ENCODE measurements at regions not wholly inside any gene's neighbourhood (a gene's known extent, or its start where the extent isn't known, plus 50 kb on each side); places are given as distances from the start of the nearest gene placed in this dataset.

- TF ChIP-seq, protein P1, sequence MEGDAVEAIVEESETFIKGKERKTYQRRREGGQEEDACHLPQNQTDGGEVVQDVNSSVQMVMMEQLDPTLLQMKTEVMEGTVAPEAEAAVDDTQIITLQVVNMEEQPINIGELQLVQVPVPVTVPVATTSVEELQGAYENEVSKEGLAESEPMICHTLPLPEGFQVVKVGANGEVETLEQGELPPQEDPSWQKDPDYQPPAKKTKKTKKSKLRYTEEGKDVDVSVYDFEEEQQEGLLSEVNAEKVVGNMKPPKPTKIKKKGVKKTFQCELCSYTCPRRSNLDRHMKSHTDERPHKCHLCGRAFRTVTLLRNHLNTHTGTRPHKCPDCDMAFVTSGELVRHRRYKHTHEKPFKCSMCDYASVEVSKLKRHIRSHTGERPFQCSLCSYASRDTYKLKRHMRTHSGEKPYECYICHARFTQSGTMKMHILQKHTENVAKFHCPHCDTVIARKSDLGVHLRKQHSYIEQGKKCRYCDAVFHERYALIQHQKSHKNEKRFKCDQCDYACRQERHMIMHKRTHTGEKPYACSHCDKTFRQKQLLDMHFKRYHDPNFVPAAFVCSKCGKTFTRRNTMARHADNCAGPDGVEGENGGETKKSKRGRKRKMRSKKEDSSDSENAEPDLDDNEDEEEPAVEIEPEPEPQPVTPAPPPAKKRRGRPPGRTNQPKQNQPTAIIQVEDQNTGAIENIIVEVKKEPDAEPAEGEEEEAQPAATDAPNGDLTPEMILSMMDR (IDR thresholded peaks at IDR 0.05; ENCODE audit: low read depth, low read length): no peak
- TF ChIP-seq EZH2phosphoT487 (IDR thresholded peaks at IDR 0.05; ENCODE audit: low read depth): no peak
These were observed 60.1 kb upstream of the BMP2 start for GRCh38 chr20:6707321-6707831.
